ENCODE measurements at regions not wholly inside any gene's neighbourhood (a gene's known extent, or its start where the extent isn't known, plus 50 kb on each side); places are given as distances from the start of the nearest gene placed in this dataset.
"Not testable (repeated sequence)": the region's sequence is repeated elsewhere in the genome, so short reads cannot be mapped to it uniquely, and the experiment has no call there.

DNA sequence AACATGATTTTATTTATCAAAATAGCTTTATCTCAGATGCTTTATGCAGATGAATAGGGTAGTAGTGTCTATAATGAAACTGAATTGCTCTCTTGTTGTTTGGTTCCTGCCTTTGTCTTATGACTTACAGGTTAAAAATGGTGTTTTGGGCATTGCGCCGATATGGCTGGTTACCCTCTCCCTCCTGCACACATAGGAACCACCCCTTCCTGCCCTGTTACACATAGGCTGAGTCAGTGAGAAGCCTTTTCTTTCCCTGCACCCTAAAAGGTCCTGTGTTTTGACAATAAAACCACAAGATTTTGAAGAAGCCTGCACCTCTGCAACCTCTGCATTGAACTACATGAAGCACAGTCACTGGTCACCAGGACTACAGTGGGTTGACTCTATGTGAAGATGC is 655.8 kb upstream of the ANKRD30A start:
- H3K4me1 ChIP-seq (ENCODE audit: control insufficient read depth in 2 of 2, insufficient read depth in 2 of 2, low read length in 1 of 2) = no peaks in the 10 kb centered on the region
- 88 to 91% methylated on average over 2 of the region's 2 CpGs for WGBS, 2 donors
- H3K4me3 ChIP-seq (ENCODE audit: low read depth in 1 of 2, low read length in 2 of 2) = no peak overlapping the region
- no peaks in the 10 kb centered on the region for H3K9me3 ChIP-seq (ENCODE audit: control insufficient read depth in 2 of 2, insufficient read depth in 1 of 2, low read depth in 1 of 2, low read length in 1 of 2)
- no peak overlapping the region for H3K27ac ChIP-seq (ENCODE audit: low read depth in 2 of 2, low read length in 1 of 2)
- H3K27me3 ChIP-seq (ENCODE audit: control insufficient read depth in 1 of 2, insufficient read depth in 2 of 2, low read length in 2 of 2) = no peaks in the 10 kb centered on the region
- no peaks in the 10 kb centered on the region for H3K36me3 ChIP-seq (ENCODE audit: control insufficient read depth in 2 of 2, insufficient read depth in 2 of 2, low read length in 1 of 2)

DNA sequence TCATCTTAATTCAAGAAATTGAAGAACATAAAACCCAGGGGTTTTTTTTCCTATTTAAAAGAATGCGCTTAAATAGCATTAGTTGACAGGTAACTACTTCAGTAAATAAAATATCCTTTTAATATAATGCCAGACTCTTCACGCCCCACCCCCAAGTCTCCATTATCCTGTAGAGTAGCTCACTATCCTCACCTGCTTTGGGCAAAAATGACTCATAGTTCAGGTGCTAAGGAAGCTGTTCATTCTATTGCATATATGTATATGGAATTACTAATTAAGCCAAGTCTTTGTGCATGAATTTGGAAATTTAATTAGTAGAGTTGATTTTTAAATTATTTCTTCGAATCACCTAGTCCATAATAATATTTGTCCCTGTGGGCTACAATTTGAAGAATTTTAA is 656.8 kb upstream of the ANKRD30A start:
- Histone ChIP-seq H3K4me1 (ENCODE audit: control insufficient read depth in 2 of 2, insufficient read depth in 2 of 2, low read length in 1 of 2) (no peaks in the 10 kb centered on the region), H3K27ac (ENCODE audit: low read depth in 2 of 2, low read length in 1 of 2) (no peak overlapping the region), H3K4me3 (ENCODE audit: low read depth in 1 of 2, low read length in 2 of 2) (no peak overlapping the region), H3K9me3 (ENCODE audit: control insufficient read depth in 2 of 2, insufficient read depth in 1 of 2, low read depth in 1 of 2, low read length in 1 of 2) (no peaks in the 10 kb centered on the region), H3K36me3 (ENCODE audit: control insufficient read depth in 2 of 2, insufficient read depth in 2 of 2, low read length in 1 of 2) (no peaks in the 10 kb centered on the region), H3K27me3 (ENCODE audit: control insufficient read depth in 1 of 2, insufficient read depth in 2 of 2, low read length in 2 of 2) (no peaks in the 10 kb centered on the region)
- WGBS, 2 donors = 58 to 69% methylated on average over 3 of the region's 3 CpGs

DNA sequence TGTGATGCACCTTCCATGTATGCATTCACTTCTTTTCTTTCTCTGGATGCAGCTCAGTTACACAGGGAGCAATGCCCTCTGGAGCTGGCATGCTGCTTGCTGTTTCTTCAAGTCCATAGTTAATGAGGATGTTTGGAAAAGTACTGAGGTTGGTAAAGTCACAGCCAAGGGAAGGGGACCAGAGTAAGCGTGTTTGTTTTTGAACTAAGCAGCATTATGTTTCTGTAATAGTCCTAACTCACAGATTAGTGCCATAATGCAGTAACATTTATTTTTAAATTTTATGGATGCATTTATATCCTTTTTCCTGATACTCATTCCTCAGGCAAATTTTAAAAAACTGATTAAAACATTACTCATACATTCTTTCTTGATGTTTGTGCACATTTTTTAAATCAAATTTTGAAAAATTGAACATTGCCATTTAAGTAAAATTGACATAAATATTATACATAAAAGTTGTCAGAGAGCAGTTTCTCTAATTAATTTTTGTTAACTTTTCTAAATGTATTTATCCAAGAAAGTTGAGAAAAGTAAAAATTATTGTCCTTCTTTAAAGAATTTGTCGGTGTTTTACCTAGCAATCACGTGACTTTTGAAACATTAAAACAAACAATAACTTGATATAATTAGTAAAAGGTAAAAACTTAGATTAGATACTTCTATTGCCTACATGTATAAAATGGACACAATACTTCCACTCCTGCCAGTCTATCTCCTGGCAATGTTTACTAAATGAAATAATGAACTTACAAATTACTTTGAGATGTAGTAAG is 659.6 kb upstream of the ANKRD30A start:
- H3K27me3 ChIP-seq (ENCODE audit: control insufficient read depth in 1 of 2, insufficient read depth in 2 of 2, low read length in 2 of 2) = no peaks in the 10 kb centered on the region
- no peaks in the 10 kb centered on the region for H3K9me3 ChIP-seq (ENCODE audit: control insufficient read depth in 2 of 2, insufficient read depth in 1 of 2, low read depth in 1 of 2, low read length in 1 of 2)
- no peaks in the 10 kb centered on the region for H3K4me1 ChIP-seq (ENCODE audit: control insufficient read depth in 2 of 2, insufficient read depth in 2 of 2, low read length in 1 of 2)
- H3K4me3 ChIP-seq (ENCODE audit: low read depth in 1 of 2, low read length in 2 of 2) = no peak overlapping the region
- H3K36me3 ChIP-seq (ENCODE audit: control insufficient read depth in 2 of 2, insufficient read depth in 2 of 2, low read length in 1 of 2) = no peaks in the 10 kb centered on the region
- 82 to 88% methylated on average over 3 of the region's 3 CpGs for WGBS, 2 donors
- H3K27ac ChIP-seq (ENCODE audit: low read depth in 2 of 2, low read length in 1 of 2) = no peak overlapping the region

DNA sequence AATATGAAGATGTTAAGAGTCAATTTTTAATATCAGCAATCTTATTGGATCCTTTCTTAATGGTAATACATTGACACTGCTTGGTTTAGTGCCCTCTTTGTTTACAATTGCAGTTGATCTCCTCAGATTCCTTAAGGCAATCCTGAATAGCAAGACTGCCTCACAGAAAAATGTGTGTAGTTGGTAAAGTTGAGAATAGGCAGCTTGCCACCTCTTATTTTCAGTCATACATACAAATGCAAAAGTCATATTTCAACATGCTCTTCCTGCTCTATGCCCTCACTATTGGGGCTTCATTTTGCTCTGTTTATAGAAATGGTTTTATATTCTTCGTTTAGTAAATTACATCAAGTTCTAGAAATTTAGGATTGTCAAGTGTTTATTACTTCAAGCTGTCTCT is 661.1 kb upstream of the ANKRD30A start:
- 54 to 60% methylated on average over 1 of the region's 1 CpG for WGBS, 2 donors
- no peaks in the 10 kb centered on the region for H3K9me3 ChIP-seq (ENCODE audit: control insufficient read depth in 2 of 2, insufficient read depth in 1 of 2, low read depth in 1 of 2, low read length in 1 of 2)
- no peaks in the 10 kb centered on the region for H3K27me3 ChIP-seq (ENCODE audit: control insufficient read depth in 1 of 2, insufficient read depth in 2 of 2, low read length in 2 of 2)
- H3K4me1 ChIP-seq (ENCODE audit: control insufficient read depth in 2 of 2, insufficient read depth in 2 of 2, low read length in 1 of 2) = no peaks in the 10 kb centered on the region
- H3K4me3 ChIP-seq (ENCODE audit: low read depth in 1 of 2, low read length in 2 of 2) = no peak overlapping the region
- no peak overlapping the region for H3K27ac ChIP-seq (ENCODE audit: low read depth in 2 of 2, low read length in 1 of 2)
- no peaks in the 10 kb centered on the region for H3K36me3 ChIP-seq (ENCODE audit: control insufficient read depth in 2 of 2, insufficient read depth in 2 of 2, low read length in 1 of 2)

DNA sequence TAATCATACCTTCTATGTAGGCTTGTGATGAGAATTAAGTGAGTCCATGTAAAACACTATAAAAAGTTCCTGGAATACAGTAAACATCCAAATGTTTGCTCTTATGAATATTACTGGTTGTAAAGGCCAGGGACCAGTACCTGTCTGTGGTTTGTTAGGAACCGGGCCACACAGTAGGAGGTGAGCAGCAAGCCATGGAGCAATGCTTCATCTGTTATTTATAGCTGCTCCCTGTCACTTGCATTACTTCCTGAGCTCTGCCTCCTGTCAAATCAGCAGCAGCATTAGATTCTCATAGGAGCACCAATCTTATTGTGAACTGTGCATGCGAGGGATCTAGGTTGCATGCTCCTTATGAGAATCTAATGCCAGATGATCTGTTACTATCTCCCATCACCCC is 662.0 kb upstream of the ANKRD30A start:
- Histone ChIP-seq H3K27me3 (ENCODE audit: control insufficient read depth in 1 of 2, insufficient read depth in 2 of 2, low read length in 2 of 2) (no peaks in the 10 kb centered on the region), H3K4me1 (ENCODE audit: control insufficient read depth in 2 of 2, insufficient read depth in 2 of 2, low read length in 1 of 2) (no peaks in the 10 kb centered on the region), H3K4me3 (ENCODE audit: low read depth in 1 of 2, low read length in 2 of 2) (no peak overlapping the region), H3K36me3 (ENCODE audit: control insufficient read depth in 2 of 2, insufficient read depth in 2 of 2, low read length in 1 of 2) (no peaks in the 10 kb centered on the region), H3K27ac (ENCODE audit: low read depth in 2 of 2, low read length in 1 of 2) (no peak overlapping the region), H3K9me3 (ENCODE audit: control insufficient read depth in 2 of 2, insufficient read depth in 1 of 2, low read depth in 1 of 2, low read length in 1 of 2) (no peaks in the 10 kb centered on the region)
- WGBS, 2 donors = 83 to 89% methylated on average over 2 of the region's 2 CpGs

DNA sequence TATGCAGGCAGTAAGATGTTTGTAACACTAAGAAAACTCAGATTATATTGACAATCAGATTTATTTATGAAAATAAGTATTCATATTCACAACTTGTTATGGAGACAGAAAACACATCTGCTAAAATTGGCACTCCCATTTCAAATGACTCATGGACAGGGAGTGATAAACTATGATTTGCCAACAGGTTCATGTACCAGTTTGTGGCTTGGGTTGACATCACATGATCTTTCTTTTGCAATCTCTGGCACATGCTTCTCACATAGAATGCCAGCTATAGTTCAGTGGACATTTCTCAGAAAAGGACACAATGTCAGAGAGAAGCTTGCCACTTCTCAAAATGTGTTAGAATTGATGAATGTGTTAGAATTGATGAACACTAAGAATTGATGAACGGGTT is 663.2 kb upstream of the ANKRD30A start:
- 87 to 89% methylated on average over 1 of the region's 1 CpG for WGBS, 2 donors
- H3K27me3 ChIP-seq (ENCODE audit: control insufficient read depth in 1 of 2, insufficient read depth in 2 of 2, low read length in 2 of 2) = no peaks in the 10 kb centered on the region
- no peaks in the 10 kb centered on the region for H3K9me3 ChIP-seq (ENCODE audit: control insufficient read depth in 2 of 2, insufficient read depth in 1 of 2, low read depth in 1 of 2, low read length in 1 of 2)
- H3K27ac ChIP-seq (ENCODE audit: low read depth in 2 of 2, low read length in 1 of 2) = no peak overlapping the region
- no peaks in the 10 kb centered on the region for H3K4me1 ChIP-seq (ENCODE audit: control insufficient read depth in 2 of 2, insufficient read depth in 2 of 2, low read length in 1 of 2)
- H3K36me3 ChIP-seq (ENCODE audit: control insufficient read depth in 2 of 2, insufficient read depth in 2 of 2, low read length in 1 of 2) = no peaks in the 10 kb centered on the region
- H3K4me3 ChIP-seq (ENCODE audit: low read depth in 1 of 2, low read length in 2 of 2) = no peak overlapping the region

DNA sequence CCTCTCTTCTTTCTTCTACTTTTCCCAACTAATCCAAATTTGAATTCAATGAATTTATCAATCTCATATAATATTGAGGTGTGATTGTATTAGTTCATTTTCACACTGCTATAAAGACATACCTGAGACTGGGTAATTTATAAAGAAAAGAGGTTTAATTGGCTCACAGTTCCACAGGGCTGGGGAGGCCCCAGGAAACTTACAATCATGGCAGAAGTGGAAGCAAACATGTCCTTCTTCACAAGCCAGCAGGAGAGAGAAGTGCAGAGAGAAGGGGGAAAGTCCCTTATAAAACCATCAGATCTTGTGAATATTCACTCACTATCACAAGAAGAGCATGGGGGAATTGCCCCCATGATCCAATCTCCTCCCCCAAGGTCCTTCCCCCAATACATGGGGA is 667.0 kb upstream of the ANKRD30A start:
- H3K27me3 ChIP-seq (ENCODE audit: control insufficient read depth in 1 of 2, insufficient read depth in 2 of 2, low read length in 2 of 2); H3K36me3 ChIP-seq (ENCODE audit: control insufficient read depth in 2 of 2, insufficient read depth in 2 of 2, low read length in 1 of 2); H3K9me3 ChIP-seq (ENCODE audit: control insufficient read depth in 2 of 2, insufficient read depth in 1 of 2, low read depth in 1 of 2, low read length in 1 of 2); H3K4me3 ChIP-seq (ENCODE audit: low read depth in 1 of 2, low read length in 2 of 2); H3K4me1 ChIP-seq (ENCODE audit: control insufficient read depth in 2 of 2, insufficient read depth in 2 of 2, low read length in 1 of 2); H3K27ac ChIP-seq (ENCODE audit: low read depth in 2 of 2, low read length in 1 of 2): not testable (repeated sequence)

DNA sequence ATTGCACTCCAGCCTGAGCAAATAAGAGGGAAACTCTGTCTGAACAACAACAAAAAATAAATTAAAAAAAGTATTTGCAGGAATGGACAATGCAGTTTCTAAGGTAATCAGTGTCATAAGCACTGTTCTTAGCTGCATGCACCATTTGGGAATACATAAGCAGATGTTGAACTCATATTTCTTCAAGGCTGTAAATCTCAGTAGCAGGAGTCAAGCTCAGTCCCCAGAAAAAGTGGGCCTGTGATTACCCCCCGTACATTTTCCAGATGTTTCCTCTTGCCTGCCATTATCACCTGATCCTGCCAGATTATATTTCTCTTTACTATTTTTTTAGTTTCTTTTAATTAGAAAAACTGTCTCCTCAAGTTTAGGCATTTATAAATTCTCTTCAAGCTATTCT is 667.6 kb upstream of the ANKRD30A start:
- Histone ChIP-seq H3K27me3 (ENCODE audit: control insufficient read depth in 1 of 2, insufficient read depth in 2 of 2, low read length in 2 of 2) (no peaks in the 10 kb centered on the region), H3K27ac (ENCODE audit: low read depth in 2 of 2, low read length in 1 of 2) (no peak overlapping the region), H3K9me3 (ENCODE audit: control insufficient read depth in 2 of 2, insufficient read depth in 1 of 2, low read depth in 1 of 2, low read length in 1 of 2) (no peaks in the 10 kb centered on the region), H3K36me3 (ENCODE audit: control insufficient read depth in 2 of 2, insufficient read depth in 2 of 2, low read length in 1 of 2) (no peaks in the 10 kb centered on the region), H3K4me3 (ENCODE audit: low read depth in 1 of 2, low read length in 2 of 2) (no peak overlapping the region), H3K4me1 (ENCODE audit: control insufficient read depth in 2 of 2, insufficient read depth in 2 of 2, low read length in 1 of 2) (no peaks in the 10 kb centered on the region)
- WGBS, 2 donors = 67 to 79% methylated on average over 1 of the region's 1 CpG

DNA sequence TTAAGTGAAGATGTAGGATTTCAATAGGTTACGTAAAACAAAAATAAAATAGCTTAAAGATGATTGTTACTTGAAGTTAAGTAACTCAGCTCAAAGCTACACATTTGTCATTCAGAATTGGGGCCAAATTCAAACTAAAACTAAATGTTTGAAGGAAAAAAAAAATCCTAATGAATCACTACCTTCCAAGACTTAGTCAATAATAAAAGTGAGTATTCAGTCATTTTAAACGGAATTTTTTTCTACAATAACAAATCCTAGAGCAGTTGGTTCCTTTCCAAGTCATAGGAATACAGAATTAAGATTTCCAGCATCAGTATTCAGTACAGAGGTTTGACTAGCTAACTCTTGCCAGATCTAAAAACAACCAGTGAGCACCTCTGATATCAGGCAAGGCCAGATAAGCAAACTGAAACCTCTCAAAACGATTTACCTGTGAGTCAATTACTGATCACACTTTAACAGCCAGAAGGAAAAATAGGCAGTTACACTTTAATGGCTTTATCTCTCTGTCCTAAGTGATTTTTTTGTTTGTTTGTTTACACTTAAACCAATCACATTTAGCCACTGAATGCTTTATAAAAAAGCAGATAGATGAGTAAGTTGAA is 669.8 kb upstream of the ANKRD30A start:
- Histone ChIP-seq H3K36me3 (ENCODE audit: control insufficient read depth in 2 of 2, insufficient read depth in 2 of 2, low read length in 1 of 2) (no peaks in the 10 kb centered on the region), H3K4me3 (ENCODE audit: low read depth in 1 of 2, low read length in 2 of 2) (no peak overlapping the region), H3K4me1 (ENCODE audit: control insufficient read depth in 2 of 2, insufficient read depth in 2 of 2, low read length in 1 of 2) (no peaks in the 10 kb centered on the region), H3K27ac (ENCODE audit: low read depth in 2 of 2, low read length in 1 of 2) (no peak overlapping the region), H3K27me3 (ENCODE audit: control insufficient read depth in 1 of 2, insufficient read depth in 2 of 2, low read length in 2 of 2) (no peaks in the 10 kb centered on the region), H3K9me3 (ENCODE audit: control insufficient read depth in 2 of 2, insufficient read depth in 1 of 2, low read depth in 1 of 2, low read length in 1 of 2) (no peaks in the 10 kb centered on the region)
- WGBS, 2 donors = 36 to 39% methylated on average over 3 of the region's 3 CpGs

DNA sequence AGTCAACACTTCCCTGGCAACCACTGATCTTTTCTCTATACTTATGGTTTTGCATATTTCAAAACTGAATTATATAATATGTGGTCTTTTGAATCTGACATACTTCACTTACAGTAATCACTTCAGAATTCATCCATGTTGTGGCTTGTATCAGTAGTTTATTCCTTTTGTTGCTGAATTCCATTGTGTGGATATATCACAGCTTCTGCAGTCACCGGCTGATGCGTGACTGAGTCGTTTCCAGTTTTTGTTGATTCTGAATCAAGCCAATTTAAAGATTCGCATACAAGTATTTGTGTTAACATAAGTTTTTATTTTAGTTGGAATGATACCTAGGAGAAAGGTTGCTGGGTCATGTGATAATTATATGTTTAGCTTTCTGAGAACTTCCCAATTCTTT is 672.5 kb upstream of the ANKRD30A start:
- no peaks in the 10 kb centered on the region for H3K4me1 ChIP-seq (ENCODE audit: control insufficient read depth in 2 of 2, insufficient read depth in 2 of 2, low read length in 1 of 2)
- 45 to 65% methylated on average over 4 of the region's 4 CpGs for WGBS, 2 donors
- H3K4me3 ChIP-seq (ENCODE audit: low read depth in 1 of 2, low read length in 2 of 2) = no peak overlapping the region
- no peaks in the 10 kb centered on the region for H3K9me3 ChIP-seq (ENCODE audit: control insufficient read depth in 2 of 2, insufficient read depth in 1 of 2, low read depth in 1 of 2, low read length in 1 of 2)
- H3K27me3 ChIP-seq (ENCODE audit: control insufficient read depth in 1 of 2, insufficient read depth in 2 of 2, low read length in 2 of 2) = no peaks in the 10 kb centered on the region
- no peaks in the 10 kb centered on the region for H3K36me3 ChIP-seq (ENCODE audit: control insufficient read depth in 2 of 2, insufficient read depth in 2 of 2, low read length in 1 of 2)
- no peak overlapping the region for H3K27ac ChIP-seq (ENCODE audit: low read depth in 2 of 2, low read length in 1 of 2)
